GM12892 (cell line): ENCODE measurements at regions not wholly inside any gene's neighbourhood (a gene's known extent, or its start where the extent isn't known, plus 50 kb on each side); places are given as distances from the start of the nearest gene placed in this dataset.

ENCODE experiments used
- POLR2A ChIP-seq: IDR thresholded peaks from 2 replicates; pipeline ENCODE4 v1.6.1; 2011; ENCODE audit warnings: low read depth, low read length, control low read depth
- POLR2AphosphoS5 ChIP-seq: IDR thresholded peaks from 2 replicates; pipeline ENCODE4 v1.6.1; 2011; ENCODE audit warnings: low read depth, low read length, control low read depth
- TAF1 ChIP-seq: IDR thresholded peaks from 2 replicates; pipeline ENCODE4 v1.6.1; 2011; ENCODE audit warnings: low read depth, mild to moderate bottlenecking, control low read depth, low read length, borderline replicate concordance

GRCh38 chr4:126130215-126130614 is 815.5 kb downstream of the FAT4 start:
- TF ChIP-seq POLR2AphosphoS5 (no peak), POLR2A (no peak), TAF1 (no peak)
